DMS 273 (cell line): ENCODE measurements at regions not wholly inside any gene's neighbourhood (a gene's known extent, or its start where the extent isn't known, plus 50 kb on each side); places are given as distances from the start of the nearest gene placed in this dataset.
"Not testable (repeated sequence)": the region's sequence is repeated elsewhere in the genome, so short reads cannot be mapped to it uniquely, and the experiment has no call there.

ENCODE experiments used
- DNase-seq: peaks from one replicate; lab custom pipeline; 2025; ENCODE audit not compliant: unreplicated experiment; lab: John Stamatoyannopoulos, UW

- peak; percentile 2 for DNase-seq
Measured at GRCh38 chr12:112705037-112705632, 86.4 kb upstream of the RPH3A start.

- no peak for DNase-seq
Measured at GRCh38 chr12:112710414-112710813, 81.1 kb upstream of the RPH3A start.

GRCh38 chr12:112711026-112711425, 80.5 kb upstream of the RPH3A start:
- DNase-seq: no peak

- DNase-seq: no peak
Measured at GRCh38 chr12:112711507-112711906, 80.0 kb upstream of the RPH3A start.

GRCh38 chr12:112712751-112713150, 78.8 kb upstream of the RPH3A start:
- not testable (repeated sequence) for DNase-seq

GRCh38 chr12:112713471-112713870, 78.1 kb upstream of the RPH3A start:
- DNase-seq: peak; percentile 72

- no peak for DNase-seq
Measured at GRCh38 chr12:112714166-112714710, 77.3 kb upstream of the RPH3A start.

GRCh38 chr12:112716099-112717093, 75.2 kb upstream of the RPH3A start:
- peak; percentile 69 for DNase-seq

- no peak for DNase-seq
Measured at GRCh38 chr12:112728864-112729263, 62.7 kb upstream of the RPH3A start.

- DNase-seq: no peak
Measured at GRCh38 chr12:112734859-112735695, 56.5 kb upstream of the RPH3A start.

- DNase-seq: no peak
Measured at GRCh38 chr12:112738531-112738930, 53.0 kb upstream of the RPH3A start.

- no peak for DNase-seq
Measured at GRCh38 chr12:112740387-112740934, 51.1 kb upstream of the RPH3A start.

GRCh38 chr12:112741106-112741505, 50.4 kb upstream of the RPH3A start:
- peak; percentile 5 for DNase-seq
